A673 (cell line): ENCODE measurements at regions not wholly inside any gene's neighbourhood (a gene's known extent, or its start where the extent isn't known, plus 50 kb on each side); places are given as distances from the start of the nearest gene placed in this dataset.

Experiments
- EZH2 ChIP-seq: fragments of 200-600 bp; sonication (generic); IDR thresholded peaks from 2 replicates; pipeline ENCODE4 v1.6.1; 2017; ENCODE audit warnings: borderline replicate concordance, low read depth, mild to moderate bottlenecking, mixed read lengths, antibody characterized with exemption, low read length; ENCODE audit not compliant: poor library complexity, severe bottlenecking
- TF ChIP-seq, protein P1 (sequence below): fragments of 300-800, 200-600 bp; sonication (generic); conservative IDR thresholded peaks from 2 replicates; pipeline ENCODE4 v1.5.1; 2017; ENCODE audit warnings: low read depth, mild to moderate bottlenecking, antibody characterized with exemption, low read length, moderate library complexity, mixed read lengths

DNA sequence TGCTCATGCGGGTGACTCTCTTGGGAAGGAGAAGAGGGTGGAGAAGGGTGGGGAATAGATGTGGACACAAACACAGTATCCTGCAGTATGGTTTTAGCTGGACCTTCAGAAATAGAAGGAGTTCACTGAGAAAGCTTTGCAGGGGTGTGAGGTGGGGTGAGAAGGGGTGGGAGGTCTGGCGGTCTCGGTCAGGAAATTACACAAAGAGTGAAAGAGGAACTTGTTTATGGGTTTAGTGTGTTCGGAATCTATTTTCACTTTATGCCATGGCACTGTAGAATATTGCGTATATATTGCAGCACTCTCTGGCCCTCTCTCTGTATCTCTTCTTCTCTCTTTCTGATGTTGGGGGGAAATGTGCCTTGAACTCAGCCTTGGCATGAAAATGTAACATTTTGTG, 148.2 kb upstream of the GOT2 start:
- TF ChIP-seq, protein P1, sequence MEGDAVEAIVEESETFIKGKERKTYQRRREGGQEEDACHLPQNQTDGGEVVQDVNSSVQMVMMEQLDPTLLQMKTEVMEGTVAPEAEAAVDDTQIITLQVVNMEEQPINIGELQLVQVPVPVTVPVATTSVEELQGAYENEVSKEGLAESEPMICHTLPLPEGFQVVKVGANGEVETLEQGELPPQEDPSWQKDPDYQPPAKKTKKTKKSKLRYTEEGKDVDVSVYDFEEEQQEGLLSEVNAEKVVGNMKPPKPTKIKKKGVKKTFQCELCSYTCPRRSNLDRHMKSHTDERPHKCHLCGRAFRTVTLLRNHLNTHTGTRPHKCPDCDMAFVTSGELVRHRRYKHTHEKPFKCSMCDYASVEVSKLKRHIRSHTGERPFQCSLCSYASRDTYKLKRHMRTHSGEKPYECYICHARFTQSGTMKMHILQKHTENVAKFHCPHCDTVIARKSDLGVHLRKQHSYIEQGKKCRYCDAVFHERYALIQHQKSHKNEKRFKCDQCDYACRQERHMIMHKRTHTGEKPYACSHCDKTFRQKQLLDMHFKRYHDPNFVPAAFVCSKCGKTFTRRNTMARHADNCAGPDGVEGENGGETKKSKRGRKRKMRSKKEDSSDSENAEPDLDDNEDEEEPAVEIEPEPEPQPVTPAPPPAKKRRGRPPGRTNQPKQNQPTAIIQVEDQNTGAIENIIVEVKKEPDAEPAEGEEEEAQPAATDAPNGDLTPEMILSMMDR = no peak
- no peak for TF ChIP-seq EZH2
